Activated CD4-positive, CD25-positive, alpha-beta regulatory T cell (primary cell): ENCODE measurements at regions not wholly inside any gene's neighbourhood (a gene's known extent, or its start where the extent isn't known, plus 50 kb on each side); places are given as distances from the start of the nearest gene placed in this dataset.

ENCODE experiments used
- DNase-seq, 4 experiments: peaks; one replicate each; lab custom pipeline; 2025; lab: John Stamatoyannopoulos, UW

DNA sequence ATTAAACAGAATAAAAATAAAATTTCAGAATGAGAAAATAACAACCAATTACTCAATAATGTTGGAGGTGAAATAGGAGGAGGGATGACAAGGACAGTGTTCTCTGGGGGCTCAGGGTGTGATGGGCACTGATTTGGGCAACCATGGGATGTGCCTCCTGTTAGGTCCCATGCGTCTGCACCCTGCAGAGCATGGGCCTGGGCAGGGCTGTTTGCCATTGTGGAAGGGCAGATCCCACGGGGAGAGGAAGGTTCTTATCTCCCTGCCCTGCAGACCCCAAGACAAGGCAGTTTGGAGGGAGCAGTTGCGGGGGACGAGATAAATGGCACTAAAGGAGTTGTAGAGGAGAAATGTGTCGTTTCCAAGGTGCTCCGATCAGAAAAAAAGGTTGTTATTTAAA is 206.3 kb downstream of the THBS2 start:
- DNase-seq = no peak

DNA sequence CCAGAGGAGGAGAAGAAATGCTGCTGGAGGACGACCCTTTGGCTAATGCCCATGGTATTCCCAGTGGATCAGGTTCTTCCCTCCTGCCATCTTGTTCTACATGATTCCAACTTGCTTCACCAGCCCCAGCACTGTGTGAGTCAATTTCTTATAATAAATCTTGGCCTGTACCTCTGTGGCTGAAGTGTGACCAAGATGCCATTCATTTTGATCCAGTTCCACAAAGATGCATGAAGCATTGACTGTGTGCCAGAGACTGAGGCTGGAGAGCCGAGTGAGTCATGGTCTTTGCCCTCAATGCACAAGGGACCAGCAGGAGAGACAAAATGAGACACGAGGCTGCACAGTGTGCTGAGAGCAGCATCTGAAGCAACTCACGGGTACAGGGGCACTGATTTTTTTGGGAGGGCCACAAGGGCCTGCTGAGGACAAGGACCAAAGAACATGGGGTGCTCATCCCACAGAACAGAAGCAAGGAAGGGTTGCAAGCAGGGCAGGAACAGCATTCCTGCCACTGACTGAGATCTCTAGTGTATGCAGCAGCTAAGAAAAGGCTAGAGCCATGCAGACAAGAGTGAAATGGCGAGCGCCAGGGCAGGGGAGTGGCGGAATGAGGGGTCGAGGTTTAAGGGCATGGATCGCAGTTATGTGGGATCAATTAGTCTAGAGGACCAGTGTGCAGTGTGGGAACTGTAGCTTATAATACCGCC is 207.0 kb downstream of the THBS2 start:
- DNase-seq = no peak

DNA sequence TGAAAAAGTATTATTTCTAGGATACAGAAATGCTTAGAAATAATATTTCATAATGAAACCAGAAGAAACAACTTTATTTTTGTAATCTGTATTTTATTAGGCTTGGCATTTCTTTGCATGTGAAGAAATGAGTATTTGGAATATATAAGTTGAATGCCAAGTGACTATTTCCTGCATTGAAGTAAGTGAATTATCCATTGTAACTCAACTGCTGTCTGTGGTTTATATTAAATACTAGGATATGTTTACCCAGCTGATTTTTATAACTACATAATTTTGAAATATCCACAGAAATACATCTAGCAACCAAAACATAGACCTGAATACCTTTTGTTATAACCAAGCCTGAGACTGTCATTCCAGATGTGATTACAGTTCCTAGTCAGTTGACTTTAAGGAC is 207.6 kb downstream of the THBS2 start:
- no peak for DNase-seq

DNA sequence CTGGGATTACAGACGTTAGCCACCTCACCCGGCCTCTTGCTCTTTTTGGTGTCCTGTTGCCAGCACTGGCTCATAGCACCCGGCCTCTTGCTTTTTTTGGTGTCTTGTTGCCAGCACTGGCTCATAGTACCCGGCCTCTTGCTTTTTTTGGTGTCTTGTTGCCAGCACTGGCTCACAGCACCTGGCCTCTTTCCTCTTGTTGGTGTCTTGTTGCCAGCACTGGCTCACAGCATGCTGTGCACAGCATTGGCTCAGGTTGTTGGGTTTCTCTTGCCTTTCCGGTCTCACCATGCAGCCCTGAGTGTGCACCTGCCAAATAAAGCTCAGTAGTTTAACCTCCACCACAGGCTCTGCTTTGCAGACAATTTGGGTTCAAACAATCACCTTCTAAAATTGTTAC is 208.2 kb downstream of the THBS2 start:
- DNase-seq = no peak

- no peak for DNase-seq
Measured at GRCh38 chr6:169044381-169045230, 209.0 kb downstream of the THBS2 start.

DNA sequence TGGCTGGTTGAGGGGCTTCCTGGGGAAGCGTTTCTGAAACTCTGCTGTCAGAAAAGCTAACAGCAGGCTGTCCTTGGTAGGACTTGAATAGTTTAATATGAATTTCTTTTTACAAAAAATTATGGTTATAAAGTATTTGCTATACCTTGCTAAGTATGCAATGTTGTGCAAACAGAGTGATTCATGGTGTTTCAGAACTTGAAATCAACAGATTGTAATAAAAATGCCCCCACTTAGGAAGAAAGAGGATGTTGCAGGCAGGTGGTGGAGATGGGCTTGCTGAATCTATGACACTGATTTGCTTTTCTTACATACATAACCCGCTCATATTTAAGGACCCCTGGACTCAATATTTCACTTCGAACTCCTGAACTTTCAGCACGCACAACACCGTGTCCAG is 211.6 kb downstream of the THBS2 start:
- DNase-seq = no peak

DNA sequence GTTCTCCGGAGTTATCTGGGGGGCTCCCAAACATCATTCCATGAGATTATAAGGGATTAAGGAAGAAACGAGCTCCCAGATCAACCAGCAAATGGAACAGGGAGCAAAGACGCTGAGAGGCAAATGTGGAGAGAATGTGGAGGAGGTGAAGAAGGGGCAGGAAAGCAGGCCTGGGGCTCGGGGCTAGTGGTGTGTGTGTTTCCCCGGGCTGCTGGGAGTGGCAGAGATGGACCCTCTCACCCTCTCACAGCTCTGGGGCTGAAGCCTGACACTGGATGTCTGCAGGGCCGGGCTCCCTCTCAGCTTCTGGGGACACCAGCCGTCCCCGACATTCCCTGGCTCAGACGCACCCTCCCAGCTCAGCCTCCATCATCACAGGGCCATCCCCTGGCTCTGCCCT is 212.6 kb downstream of the THBS2 start:
- no peak for DNase-seq

GRCh38 chr6:169038691-169039090 is 215.0 kb downstream of the THBS2 start:
- no peak for DNase-seq

DNA sequence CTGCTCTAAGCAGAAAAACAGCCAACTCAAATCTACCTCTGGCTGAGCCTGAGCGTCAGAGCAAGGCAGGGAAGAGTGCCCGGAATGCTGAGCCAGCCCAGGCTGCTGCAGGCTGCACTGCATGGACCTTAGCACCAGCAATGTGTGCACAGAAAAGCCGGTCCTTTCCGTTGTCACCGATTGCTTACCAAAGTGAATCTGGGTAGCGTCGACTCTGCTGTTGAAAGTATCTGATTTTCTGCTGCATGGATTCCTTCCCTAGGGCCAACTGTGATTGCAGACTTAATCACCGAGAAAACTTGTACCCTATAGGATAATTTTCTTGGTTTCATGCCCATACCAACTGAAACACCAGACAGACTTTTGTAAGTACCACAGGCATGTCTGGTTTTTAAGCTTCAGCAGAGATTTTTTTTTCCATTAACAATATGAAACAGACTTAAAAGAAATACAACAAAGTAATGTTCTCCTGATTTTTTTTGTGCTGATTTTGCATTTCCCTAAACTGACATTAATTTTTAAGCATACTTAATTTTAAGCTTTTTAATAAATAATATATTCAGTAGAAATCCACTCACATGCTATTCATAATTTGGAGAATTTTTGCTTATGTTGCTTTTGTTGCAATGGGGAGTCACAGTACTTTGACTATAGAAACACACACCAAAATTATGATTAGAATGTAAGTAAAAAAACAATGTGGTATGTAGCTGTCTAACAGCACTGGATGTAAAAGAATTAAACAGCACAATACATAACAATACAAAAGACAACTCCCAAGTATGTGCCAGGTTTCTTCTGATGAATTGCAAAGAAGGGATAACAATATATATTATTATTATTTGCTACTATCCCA is 218.0 kb downstream of the THBS2 start:
- DNase-seq = no peak

DNA sequence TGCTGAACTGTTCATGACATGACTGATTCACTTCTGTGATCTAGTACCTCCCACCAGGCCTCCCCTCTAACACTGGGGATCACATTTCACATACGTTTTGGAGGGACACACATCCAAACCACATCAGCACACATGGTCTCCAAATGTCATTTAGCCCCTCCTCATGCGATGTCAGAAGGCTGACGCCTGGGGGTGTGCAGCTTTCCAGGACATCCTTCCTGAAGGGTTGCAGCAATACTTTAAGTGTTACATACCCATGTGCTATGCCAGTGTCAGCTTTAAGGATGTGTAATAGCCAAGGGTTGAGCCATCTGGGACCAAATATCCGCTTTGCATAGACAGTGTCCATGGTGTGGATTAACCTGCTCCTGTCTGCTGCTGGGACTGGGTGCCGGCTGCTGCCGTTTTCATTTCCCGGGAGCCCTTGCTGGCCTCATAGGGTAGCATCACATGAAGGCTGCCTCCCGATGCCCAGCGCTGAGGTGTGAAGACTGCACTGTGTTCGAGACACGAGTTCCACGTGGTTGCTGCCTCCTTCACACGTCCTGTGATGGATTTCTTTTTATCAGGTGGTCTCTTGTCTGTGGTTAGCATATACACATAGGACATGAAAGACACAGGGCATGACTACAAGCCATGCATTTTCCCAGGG is 219.0 kb downstream of the THBS2 start:
- no peak for DNase-seq

GRCh38 chr6:169029861-169030260 is 223.8 kb downstream of the THBS2 start:
- DNase-seq = no peak

- DNase-seq = no peak
Measured at GRCh38 chr6:169028343-169028742, 225.3 kb downstream of the THBS2 start.

- no peak for DNase-seq
Measured at GRCh38 chr6:169026175-169026574, 227.5 kb downstream of the THBS2 start.

DNA sequence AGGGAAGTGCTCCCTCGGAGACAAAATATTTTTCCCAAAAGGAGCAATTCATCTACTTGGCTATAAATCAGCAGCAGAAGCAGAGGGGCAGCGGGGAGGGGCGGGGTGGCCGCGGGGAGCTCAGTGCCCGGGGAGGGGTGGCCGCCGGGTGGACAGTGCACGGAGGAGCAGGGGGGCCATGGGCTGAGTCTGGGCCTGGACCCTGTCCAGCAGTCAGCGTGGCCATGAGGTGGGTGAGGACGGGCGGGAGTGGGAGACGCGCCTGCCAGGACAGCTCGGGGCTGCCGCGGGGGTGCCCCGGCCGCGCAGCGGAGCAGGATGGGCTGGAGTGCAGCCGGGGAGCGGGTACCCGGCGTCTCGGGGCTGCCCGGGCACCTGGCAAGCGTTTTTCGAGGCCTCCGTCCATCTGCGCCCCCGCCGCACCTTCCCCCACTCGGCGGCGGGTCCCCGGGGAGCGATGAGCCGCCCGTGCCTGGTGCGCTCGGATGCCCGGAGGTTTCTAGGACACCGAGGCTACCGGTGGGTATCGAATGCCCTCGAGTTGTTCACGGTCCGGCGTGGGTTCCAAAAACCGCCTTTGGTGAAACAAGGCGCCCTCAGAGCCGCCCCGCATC is 229.5 kb downstream of the THBS2 start:
- no peak for DNase-seq

- no peak for DNase-seq
Measured at GRCh38 chr6:169023161-169023874, 230.3 kb downstream of the THBS2 start.

DNA sequence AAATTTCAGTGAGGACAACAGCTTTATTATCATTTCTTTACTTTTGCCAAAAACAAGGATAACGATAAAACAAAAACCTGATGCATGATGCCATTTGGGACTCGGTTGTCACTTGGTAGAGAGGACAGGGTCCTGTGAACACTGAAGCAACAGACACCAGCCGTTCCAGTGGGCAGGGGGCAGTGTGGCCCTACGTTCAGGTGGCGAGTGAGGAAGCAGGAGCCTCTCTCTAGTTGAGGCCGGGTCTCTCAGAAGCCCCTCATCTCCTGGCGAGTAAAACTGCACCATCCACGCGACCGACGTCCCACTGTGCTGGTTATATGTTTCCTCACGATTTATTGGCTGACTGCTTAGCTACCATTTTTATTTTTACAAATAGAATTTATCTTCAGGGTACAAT is 231.6 kb downstream of the THBS2 start:
- no peak for DNase-seq

DNA sequence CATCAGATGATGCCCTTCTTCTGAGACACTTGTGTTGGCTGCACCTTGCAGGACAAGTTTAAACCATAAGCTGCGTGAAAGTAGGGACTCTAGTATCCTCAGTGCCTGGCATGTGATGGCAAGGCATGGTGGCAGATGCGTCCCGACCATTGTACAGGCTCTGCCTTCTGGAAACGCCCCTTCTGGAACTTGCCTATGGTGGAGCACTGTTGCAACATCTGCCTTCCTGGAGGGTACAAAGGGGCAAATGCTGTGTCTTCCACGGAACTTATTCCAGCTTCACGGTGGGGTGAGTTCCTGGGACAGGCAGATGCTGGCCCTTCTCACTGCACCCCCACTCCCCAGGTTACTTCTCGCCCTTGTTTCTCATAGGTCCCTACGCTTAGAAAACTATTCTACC is 232.8 kb downstream of the THBS2 start:
- no peak for DNase-seq

DNA sequence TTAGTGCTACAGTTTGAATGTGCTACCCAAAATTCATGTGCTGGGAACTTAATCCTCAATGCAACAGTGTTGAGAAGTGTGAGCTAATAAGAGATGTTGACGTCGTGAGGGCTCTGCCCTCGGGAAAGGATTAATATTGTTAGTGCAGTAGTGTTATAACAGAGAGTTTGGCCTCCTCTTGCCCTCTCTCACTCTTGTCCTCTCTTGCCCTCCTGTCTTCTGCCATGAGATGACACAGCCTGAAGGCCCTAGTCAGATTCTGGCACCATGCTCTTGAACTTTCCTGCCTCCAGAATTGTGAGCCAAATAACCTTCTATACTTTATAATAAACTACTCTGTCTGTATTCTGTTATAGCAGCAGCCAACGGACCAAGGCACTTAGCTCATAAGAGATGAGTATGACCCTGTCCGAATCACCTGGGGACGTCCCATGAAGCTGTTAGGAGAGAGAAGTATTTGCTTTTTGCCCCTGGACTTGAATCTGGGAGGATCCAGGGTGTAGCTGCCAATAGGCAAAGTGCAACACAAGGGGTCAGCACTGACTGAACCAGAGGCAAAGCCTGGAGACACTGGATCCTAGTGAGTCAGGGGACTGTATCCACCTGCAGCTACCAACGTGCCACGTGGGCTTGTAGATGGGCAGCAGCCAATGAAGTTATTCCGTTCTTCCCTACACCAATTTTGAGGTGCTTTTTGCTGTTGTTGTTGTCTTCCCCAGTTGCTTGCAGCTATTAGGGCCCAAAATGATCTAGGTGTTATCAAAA is 233.7 kb downstream of the THBS2 start:
- DNase-seq = no peak

DNA sequence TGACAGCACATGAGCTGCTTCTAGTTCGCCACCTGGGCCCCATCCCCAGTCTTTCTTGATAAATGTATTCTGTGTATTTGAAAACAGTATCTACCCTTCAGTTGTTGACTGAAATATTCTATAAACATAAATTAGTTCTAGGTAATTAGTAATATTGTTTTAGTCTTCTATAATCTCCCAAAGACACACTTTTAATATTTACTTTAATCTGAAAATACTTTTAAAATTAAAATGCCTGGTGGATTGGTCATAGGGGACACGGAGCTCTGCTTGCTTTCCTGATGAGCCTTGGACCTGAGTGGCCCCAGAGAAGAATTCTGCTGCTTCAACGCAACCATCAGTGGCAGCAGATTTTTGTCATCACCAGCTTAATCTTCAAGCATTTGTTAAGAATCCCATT is 234.5 kb downstream of the THBS2 start:
- DNase-seq = no peak

DNA sequence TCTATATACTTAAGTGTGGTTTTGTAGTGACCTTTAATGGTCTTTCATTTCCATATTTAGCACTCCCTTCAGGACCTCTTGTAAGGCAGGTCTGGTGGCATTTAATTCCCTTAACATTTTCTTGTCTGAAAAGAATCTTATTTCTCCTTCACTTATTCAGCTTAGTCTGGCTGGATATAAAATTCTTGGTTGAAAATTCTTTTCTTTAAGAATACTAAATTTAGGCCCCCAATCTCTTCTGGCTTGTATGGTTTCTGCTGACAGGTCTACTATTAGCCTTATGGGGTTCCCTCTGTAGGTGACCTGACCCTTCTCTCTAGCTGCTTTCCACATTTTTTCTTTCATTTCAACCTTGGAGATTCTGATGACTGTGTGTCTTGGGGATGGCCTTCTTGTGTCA is 236.9 kb downstream of the THBS2 start:
- DNase-seq = no peak
